ENCODE measurements at regions not wholly inside any gene's neighbourhood (a gene's known extent, or its start where the extent isn't known, plus 50 kb on each side); places are given as distances from the start of the nearest gene placed in this dataset.
A peak's percentile ranks its signal among the peaks of the same experiment; 100 is the strongest.
"Not testable (repeated sequence)": the region's sequence is repeated elsewhere in the genome, so short reads cannot be mapped to it uniquely, and the experiment has no call there.

DNA sequence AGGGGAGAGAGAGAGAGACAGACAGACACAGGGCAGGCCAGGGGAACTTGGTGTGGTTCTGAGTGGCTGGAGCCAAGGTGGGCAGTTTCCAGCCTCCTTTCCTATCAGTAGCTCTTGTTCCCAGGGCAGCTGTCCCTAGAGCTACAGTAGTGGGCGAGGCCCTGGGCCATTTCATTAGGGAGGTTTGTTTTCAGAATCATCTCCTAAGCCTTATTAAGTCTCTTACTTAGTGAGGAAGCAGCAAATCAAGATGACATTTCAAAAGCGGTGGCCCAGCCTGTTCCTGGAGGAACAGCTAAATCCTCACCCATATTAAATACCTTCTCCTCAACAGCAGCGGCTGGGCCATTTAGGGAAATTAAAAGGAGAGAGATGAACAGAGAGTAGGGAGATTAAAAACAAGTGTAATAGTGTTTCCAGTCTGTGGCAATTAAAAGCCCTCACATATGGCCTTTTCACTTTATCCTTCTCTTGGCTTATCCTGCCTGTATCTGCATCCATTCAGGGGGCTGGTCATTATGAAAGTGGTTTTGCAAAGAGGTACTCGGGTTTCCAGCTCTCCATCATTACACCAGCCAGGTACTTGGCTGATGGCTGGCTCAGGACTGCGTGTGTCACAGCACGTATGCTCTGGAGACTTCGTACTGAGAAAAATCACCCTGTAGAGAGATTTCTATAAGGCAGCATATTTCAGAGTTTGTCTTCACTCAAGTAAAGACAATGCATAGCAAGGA is 91.9 kb upstream of the PRR23C start:
- no peak for DNase-seq

DNA sequence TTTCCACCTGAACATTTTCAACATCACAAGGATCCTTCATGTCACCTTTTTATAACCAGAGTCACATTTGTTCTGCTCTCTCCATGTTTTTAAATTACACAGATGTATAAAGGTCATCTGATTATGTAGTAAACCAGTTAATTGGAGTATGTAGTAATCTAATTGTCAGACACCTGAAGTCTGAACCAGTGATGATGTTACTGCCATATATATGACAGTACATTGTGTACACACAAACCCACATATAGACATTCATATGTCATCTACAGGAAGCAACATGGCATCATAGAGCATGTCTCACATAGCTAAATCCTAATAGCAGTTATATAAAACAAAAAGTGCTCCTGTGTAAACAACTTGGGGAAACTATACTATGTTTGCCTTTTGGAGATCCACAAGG is 95.9 kb upstream of the PRR23C start:
- DNase-seq = no peak

DNA sequence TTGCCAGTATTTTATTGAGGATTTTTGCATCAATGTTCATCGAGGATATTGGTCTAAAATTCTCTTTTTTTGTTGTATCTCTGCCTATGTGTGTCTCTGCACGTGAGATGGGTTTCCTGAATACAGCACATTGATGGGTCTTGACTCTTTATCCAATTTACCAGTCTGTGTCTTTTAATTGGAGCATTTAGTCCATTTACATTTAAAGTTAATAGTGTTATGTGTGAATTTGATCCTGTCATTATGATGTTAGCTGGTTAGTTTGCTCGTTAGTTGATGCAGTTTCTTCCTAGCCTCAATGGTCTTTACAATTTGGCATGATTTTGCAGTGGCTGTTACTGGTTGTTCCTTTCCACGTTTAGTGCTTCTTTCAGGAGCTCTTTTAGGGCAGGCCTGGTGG is 101.3 kb upstream of the PRR23C start:
- DNase-seq = not testable (repeated sequence)

DNA sequence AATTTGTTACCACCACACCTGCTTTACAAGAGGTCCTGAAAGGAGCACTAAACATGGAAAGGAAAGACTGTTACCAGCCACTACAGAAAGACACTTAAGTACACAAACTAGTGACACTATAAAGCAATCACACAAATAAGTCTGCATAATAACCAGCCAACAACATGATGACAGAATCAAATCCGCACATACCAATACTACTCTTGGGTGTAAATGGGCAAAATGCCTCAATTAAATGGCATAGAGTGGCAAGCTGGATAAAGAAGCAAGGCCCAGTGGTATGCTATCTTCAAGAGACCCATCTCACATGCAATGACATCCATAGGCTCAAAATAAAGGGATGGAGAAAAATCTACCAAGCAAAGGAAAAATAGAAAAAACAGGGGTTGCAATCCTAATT is 106.8 kb upstream of the PRR23C start:
- DNase-seq = no peak

DNA sequence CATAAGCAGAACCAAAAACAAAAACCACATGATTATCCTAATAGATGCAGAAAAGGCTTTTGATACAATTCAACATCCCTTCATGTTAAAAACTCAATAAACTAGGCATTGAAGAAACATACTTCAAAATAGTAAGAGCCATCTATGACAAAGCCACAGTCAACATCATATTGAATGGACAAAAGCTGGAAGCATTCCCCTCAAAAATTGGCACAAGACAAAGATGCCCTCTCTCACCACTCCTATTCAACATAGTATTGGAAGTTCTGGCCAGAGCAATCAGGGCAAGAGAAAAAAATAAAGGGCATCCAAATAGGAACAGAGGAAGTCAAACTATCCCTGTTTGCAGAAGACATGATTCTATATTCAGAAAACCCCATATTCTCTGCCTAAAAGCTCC is 108.7 kb upstream of the PRR23C start:
- DNase-seq = not testable (repeated sequence)

DNA sequence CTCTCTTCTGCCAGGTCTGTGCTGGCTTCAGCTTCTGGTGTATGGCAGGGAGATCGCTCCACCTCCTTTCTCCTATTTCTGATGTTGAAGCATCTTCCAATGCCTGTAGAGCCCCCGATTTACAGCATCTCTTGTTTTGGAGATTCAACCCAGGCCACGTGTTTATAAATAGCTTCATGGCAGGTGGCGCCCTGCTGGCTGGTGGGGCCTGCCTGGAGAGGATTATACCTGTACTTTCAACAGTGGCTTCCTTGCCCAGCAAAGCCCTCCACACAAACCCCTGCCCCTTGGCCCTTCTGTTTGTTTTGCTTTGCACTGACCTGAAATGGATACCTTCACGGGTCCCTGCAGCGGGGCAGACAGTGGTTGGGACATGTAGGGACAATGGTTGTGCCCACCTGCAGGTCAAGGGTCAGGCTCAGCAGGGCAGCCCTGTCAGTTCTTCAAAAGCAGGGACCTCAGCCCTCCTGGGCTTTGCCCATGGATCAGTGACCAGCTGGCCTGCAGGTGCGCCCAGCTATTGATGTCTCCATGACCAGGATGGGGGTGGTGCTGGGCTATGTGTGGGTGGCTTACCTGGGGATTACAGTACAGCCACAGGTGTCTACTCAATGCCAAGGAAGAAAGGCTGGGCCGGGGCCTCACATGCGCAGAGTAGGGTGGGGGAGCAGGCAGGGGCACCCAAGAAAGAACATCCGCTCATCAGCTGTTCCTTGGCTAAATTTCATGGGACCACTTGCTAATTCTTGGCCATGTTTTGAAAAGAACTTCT is 112.7 kb upstream of the PRR23C start:
- no peak for DNase-seq

DNA sequence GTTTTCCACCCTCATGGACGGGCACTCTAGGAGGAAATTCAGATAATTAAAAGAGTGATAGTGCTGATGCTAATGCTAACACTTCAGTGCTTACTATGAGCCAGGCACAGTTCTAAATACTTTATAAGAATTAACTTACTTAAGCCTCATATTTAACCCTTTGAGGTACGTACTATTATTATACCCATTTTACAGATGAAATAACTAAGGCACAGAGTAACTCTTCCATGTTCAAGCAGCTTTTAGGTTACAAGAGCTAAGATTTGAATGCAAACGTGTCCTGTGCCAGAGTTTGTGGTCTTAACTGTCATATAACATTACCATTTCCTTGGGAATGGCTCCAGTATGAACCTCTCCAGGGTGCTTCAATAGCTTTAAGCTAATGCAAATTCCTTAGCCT is 114.7 kb upstream of the PRR23C start:
- DNase-seq = no peak

DNA sequence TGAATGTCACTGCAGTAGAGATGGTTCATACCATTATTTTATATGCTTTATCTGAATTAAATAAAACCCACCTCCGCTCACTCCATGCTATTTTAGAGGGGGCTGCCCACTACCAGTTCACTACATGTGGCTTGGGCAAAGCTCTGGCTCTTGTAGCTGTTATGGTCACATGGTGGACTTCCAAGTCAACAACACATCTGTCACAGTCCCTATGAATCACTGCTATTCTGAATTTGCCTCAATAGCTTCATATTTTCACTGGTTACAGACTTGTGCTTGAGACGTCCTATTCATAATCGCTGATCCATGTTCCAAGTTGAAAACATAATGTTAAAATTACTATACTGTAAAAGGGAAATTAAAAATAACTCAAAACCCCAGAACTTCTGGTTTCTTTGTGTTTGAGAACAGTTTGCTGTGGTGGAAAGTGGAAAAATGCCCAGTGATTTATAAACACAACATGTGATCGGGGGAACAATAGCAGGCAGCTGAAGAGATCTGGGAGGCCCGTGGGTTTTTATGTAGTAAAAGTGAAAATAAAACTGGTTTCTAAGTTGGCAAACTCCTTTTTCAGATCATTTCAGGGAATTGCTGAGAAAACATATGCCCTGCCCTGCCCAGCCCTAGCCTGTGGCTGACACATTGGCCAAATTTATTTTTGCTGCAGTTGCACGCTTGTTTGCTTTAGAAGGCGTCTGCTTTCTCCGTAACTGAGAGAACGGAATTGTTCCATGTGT is 128.8 kb upstream of the PRR23C start:
- DNase-seq = peak; percentile 60

DNA sequence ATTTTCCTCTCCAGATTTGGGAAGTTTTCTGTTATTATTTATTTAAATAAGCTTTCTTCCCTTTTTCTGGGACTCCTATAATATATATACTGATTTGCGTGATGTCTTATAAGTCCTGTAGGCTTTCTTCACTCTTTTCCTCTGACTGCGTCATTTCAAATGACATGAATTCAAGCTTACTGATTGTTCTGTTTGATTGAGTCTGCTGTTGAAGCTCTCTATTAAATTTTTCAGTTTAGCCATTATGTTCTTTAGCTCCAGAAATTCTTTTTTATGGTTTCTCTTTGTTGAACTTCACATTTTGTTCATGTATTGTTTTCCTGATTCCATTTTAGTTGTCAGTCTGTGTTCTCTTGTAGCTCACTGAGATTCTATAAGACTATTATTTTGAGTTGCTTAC is 135.8 kb upstream of the PRR23C start:
- no peak for DNase-seq

DNA sequence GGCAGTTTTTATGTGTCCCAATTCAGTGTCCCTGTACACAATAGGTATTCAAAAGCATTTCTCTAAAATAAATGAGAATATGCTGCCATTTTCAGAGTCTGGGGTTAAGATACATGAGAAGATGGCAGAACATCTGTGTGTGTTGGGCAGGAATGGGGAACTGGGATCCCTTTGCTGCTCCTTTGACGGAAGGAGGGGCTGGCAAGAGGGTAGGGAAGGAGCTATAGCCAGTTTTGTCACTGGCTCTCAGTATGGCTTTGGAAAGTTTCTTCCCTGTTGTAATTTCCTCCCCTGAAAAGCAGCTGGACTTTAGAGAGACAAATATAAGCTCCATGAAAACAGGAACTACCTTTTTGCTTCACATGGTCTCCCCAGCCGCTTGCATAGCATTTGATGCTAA is 137.5 kb upstream of the PRR23C start:
- DNase-seq = no peak

DNA sequence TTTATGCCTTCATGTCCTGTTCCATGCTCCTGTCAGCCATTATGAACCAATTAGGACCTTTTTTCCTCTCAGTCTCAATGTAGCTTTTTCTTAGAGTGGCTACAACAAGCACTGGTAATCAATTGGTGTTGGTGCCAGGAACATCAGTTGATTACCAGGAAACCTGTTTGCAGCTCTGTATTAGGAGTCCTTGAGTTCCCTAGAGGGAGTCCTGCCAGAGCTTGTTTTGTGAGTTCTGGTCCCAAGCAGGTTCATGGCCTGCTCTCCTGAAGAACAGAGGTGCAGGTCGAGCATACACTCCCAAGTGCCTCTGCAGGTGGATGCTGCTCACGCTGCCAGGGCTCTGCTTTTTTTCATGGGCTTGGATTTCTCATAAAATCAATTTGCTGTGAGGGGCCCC is 137.9 kb upstream of the PRR23C start:
- DNase-seq = no peak

DNA sequence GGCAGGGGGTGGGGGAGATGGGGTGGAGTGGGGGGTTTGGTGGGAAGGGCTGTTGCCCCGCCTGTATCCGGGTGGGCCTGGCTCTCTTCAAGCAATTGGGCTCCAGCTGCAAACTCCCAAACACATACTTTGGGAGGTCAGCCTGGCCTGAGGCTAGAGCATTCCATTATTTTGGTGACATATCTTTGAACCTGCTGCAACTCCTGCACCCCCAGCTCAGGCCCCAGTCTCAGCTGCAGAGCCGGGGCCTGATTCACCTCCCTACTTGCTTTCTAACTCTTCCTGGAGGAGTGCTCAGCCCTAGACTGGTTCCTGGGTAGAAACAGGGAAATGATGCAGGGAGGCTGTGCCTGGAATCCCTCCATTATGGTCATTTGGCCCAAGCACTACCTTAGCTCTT is 140.8 kb upstream of the PRR23C start:
- no peak for DNase-seq

DNA sequence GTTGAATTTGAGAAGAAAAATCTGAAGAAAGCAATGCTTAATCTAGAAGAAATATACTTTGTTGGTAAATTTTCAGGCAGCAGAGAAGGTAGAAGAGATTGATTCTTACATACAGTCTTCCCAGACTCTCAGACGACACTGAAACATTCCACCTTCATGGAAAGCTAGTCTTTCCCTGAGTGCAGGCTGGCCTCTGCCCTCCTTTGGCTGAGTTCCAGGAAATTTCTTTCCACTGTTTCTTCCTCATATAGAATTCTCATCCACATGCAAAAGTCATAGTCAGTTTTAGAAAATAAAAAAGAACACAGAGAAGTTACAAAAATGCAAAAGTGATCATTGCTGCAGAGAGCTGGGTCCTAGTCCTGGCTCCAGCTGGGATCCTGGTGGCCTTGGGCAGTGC is 142.5 kb upstream of the PRR23C start:
- no peak for DNase-seq

DNA sequence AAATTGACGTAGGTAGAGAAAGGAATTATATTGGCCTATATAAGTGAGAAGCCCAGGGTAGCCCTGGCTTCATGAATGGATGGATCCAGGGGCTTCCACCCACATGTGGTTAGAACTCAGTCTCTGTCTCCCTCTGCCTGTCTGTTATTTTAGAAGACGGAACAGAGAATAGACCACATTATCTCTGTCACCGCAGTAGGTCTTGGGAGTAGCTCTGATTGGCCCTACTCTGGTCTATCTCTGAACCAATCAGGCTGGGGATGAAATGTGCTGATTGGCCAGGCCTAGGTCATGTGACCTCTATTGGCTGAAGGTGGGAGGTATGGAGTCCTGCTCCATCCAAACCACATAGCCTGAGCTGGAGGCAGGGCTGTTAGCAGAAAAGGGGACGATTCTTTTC is 143.0 kb upstream of the PRR23C start:
- DNase-seq = no peak

DNA sequence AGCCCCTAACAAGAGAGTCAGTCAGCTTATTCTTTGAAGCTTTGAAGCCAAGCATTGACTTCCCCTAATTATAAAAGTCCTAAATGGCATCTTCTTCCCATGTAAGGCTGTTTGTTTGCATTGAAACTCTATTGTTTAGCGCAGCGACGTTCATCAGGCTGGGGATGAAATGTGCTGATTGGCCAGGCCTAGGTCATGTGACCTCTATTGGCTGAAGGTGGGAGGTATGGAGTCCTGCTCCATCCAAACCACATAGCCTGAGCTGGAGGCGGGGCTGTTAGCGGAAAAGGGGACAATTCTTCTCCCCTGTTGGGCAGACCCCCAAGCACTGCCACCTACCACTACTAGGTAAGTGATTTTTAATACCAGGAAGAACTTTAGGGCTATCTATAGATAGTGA is 145.3 kb upstream of the PRR23C start:
- no peak for DNase-seq

DNA sequence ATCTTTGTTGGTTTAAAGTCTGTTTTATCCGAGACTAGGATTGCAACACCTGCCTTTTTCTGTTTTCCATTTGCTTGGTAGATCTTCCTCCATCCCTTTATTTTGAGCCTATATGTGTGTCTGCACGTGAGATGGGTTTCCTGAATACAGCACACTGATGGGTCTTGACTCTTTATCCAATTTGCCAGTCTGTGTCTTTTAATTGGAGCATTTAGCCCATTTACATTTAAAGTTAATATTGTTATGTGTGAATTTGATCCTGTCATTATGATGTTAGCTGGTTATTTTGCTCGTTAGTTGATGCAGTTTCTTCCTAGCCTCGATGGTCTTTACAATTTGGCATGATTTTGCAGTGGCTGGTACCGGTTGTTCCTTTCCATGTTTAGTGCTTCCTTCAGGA is 149.4 kb upstream of the MRPS22 start:
- not testable (repeated sequence) for DNase-seq

DNA sequence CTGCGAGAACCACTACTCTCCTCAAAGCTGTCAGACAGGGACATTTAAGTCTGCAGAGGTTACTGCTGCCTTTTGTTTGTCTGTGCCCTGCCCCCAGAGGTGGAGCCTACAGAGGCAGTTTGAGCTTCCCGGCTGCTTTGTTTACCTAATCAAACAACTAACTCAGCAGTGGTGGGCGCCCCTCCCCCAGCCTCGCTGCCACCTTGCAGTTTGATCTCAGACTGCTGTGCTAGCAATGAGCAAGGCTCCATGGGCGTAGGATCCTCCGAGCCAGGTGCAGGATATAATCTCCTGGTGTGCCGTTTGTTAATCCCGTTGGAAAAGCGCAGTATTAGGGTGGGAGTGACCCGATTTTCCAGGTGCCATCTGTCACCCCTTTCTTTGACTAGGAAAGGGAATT is 147.7 kb upstream of the MRPS22 start:
- not testable (repeated sequence) for DNase-seq

DNA sequence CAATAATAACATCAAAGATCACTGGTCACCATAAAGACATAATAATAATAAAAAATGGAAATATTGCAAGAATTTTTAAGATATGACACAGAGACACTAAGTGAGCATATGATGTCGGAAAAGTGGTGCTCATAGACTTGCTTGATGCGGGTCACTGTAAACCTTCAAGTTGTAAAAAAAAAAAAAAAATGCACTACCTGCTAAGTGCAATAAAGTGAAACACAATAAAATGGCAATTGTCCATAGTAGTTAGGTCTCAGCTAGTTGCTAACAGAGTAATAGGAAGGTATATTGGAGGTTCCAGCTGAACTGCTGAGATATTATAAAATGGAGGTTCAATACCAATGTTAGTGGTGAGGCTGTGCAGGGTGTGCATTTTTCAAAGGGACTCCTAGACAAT is 146.6 kb upstream of the MRPS22 start:
- no peak for DNase-seq

DNA sequence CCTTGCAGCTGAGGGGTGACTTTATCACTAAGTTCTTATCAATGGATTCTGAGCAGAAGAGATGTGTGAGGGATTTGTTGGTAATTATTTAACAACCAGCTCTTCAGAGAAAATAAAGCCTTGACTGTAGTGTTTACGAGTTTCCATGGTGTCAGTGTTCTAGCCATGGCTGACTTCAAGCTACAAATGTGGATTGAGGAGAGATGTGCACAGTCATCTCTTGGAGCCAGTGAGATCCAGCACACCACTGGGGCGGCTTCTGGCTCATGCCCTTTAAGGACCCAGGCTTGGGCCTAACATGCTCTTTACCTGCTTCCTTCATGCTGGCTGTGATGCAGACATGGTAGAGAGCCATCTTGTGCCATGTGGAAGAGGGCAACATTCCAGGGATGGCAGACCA is 145.6 kb upstream of the MRPS22 start:
- DNase-seq = no peak

DNA sequence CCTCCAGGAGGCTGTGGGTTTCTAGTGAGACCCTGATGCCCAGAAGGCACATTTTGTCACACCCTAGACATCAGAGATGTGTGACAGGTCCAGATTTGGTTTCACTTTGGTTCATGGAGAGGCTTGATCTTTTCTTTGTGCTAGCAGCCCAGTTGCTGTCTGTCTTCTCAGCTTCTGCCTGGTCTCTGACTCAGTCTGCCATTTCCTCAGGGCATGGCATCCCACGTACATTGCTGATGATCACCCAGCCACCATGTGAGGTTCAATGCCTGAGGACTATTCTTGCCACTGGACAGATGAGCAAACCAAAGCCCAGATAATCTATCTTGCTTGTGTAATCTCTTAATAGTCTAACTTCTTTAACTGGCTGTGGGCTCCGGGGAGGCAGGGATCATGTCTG is 144.9 kb upstream of the MRPS22 start:
- no peak for DNase-seq

DNA sequence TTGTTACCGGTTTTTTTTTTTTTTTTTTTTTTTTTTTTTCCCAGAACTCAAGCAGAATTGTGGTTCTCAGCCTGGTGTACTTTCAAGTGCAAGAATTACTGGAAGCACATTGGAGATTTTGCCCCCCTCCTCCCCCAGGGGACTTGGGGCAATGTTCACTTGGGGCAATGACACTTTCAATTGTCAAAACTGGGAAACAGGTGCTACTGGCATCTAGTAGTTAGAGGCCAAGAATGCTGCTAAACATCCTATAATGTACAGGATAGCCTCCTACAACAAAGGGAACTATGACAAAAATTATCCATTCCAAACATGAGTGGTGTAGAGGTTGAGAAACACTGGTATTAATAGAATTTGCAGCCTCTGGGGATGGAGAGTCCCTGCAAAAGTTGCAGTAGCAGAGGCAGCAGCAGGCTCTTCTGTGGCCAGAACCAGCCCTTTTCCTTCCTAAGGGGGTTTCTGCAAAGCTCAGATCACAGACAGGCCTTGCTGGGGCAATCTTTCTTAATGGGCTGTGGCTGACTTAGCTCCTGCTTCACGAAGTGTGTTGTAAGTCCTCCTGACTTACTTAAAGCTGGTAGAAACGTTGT is 144.3 kb upstream of the MRPS22 start:
- DNase-seq = no peak

DNA sequence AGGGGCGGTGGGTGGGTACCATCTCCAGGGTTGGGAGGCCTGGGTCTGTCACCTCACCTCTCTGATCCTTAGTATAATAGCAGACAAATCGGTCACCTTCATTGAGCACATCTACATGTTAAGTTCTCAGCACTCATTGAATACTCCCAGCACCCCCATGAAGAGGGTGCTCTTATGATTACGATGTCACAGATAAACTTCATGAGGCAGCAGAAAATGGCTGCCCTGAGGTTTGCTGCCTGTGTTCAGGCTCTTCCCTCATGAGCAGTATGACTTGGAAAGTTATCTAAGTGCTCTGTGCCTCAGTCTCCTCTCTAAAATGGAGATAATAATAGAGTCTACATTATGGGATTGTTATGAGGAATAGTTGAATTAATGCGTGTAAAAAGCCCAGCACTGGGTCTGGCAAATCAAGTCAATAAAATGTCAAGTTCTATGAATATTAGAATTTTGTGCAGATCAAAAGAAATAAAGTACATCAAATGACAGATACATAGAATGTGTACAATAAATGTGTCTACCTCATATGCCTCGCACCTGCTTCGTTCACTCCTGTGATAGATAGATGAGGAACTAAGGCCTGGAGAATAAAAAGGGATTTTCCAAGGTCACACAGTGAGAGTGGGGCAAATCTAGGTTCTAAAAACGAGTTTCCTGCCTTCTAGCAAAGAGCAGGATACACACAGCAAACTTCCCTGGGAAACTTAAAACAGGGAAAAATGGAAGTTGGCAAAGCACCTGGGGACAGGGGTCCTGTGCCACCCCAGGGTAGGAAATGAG is 142.2 kb upstream of the MRPS22 start:
- DNase-seq = no peak

Data from inflammatory macrophage treated with lipopolysaccharide for 4 hours (primary cell).